ENCODE measurements at regions not wholly inside any gene's neighbourhood (a gene's known extent, or its start where the extent isn't known, plus 50 kb on each side); places are given as distances from the start of the nearest gene placed in this dataset.

DNA sequence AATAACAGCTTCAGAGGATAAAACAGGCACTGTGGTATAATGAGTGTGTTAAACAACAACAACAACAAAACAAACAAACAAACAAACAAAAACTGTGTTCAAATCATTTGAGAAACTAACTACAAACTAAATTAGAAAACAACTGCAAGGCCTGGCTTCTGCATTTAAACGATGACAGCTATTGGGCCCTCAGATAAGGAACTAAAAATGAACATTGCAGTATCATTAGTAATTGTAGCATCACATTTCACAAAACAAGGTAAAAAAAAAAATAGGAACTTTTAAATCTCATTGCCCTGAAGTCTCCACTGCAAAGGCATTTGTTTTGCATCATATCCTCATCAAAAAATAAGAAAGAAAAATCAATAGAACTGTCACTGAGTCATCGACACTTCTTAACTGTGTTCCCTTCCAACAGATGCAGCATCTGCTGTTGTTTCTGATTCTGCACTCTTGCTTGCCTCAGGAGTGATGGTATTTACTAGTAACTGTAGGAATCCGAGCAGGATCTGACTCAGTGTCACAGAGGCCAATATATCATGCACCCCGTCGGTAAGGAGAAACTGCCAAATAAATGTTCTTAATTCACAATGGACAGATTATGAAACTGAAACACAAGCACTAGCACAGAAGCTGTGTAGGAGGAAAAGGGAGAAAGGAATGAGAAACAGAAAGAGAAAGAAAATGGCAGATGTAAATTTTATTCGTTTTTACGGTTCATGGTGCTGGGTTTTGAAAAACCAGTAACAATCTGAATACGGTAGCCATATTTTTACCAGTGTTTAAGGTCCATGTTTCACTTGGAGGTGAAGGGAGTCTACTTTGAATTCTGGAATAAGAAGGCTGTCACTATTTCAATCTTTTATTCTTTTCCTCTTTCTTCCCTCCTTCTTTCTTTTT lies 365.7 kb upstream of the EPHA7 start:
- TF ChIP-seq, protein P1, sequence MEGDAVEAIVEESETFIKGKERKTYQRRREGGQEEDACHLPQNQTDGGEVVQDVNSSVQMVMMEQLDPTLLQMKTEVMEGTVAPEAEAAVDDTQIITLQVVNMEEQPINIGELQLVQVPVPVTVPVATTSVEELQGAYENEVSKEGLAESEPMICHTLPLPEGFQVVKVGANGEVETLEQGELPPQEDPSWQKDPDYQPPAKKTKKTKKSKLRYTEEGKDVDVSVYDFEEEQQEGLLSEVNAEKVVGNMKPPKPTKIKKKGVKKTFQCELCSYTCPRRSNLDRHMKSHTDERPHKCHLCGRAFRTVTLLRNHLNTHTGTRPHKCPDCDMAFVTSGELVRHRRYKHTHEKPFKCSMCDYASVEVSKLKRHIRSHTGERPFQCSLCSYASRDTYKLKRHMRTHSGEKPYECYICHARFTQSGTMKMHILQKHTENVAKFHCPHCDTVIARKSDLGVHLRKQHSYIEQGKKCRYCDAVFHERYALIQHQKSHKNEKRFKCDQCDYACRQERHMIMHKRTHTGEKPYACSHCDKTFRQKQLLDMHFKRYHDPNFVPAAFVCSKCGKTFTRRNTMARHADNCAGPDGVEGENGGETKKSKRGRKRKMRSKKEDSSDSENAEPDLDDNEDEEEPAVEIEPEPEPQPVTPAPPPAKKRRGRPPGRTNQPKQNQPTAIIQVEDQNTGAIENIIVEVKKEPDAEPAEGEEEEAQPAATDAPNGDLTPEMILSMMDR (IDR thresholded peaks at IDR 0.05), result no peak
- ATAC-seq (ENCODE audit: low FRiP score) (peak; percentile 44), DNase-seq (ENCODE audit: low spot score) (no peak)

DNA sequence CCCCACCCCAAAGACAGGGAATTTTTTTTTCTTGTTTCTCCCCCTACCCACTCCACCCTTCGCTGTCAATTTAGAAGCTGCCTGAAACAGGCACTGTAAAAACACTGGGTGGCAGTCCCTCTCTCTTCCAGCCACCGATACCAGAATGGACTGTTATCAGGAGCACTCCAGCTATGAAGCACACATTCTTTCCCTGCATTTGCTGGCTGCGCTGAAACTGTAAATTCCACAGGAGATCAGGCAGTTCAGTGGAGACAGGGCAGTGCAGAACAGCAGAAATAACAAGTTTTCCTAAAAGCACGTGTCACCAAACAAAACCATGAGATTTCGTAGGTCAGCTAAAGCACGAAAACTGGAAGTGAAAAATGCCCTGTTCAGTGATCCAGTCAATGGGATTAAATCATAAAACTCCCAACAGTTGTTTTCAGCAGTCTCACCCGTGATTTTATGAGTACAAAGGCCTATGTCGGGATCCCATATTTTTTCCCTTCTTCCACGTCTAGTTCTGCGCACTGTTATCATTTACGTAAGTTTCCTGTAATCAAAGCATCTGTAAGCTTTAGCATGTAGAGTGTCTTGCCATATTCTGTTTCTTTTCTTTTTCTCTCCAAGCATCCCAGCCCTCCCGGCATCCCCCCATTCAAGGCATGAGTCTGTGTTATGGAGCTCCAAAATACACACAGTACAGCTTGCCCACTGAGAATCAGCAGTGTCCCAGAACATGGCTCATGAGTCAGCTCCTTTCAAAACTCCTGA lies 359.9 kb upstream of the EPHA7 start:
- DNase-seq (ENCODE audit: low spot score) (no peak), ATAC-seq (ENCODE audit: low FRiP score) (no peak)
- TF ChIP-seq, protein P1 (IDR thresholded peaks at IDR 0.05), result no peak

DNA sequence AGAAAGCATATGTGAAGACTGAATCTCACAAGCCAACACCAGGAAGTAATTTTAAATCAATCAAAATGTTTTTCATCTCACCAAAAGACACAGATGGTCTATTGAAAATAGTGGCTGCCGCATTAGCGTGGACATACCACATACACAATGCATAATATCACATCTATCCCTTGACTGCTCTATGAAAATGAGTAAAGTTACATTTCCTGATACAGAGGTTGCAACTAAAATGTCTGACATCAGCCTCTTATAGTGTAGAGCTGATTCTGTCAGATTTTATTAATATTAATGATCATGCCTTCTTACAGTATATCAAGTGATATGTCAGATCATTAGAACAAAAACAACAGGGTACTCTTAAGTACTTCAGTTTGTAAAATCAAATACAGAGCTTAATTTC lies 339.8 kb upstream of the EPHA7 start:
- ATAC-seq (ENCODE audit: low FRiP score) (no peak), DNase-seq (ENCODE audit: low spot score) (no peak)
- TF ChIP-seq, protein P1 (IDR thresholded peaks at IDR 0.05), result no peak

DNA sequence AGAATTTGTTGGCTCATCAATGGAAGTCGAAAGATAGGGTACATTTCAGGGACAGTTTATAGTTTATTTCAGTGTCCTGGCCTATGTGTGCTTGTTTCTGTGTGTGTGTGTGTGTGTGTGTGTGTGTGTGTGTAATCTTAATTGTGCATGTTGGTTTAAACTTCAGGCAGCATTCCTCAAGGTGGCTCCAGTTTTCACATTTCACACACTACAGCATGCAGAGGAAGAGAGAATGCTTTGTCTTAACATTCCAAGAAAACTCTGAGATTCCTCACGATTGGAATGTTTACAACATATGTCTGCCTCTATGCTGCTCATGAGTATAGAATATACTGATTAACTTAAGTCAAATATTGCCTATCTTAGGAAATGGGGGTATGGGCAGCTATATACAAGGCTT lies 332.6 kb upstream of the EPHA7 start:
- TF ChIP-seq, protein P1 (IDR thresholded peaks at IDR 0.05), result no peak
- ATAC-seq (ENCODE audit: low FRiP score), result no peak

GRCh38 chr6:93749930-93750329 lies 330.6 kb upstream of the EPHA7 start:
- no peak for DNase-seq (ENCODE audit: low spot score)
- no peak for ATAC-seq (ENCODE audit: low FRiP score)
- TF ChIP-seq, protein P1 (IDR thresholded peaks at IDR 0.05), result no peak

More for the DNA sequence above, 332.6 kb upstream of the EPHA7 start:
- no peak for DNase-seq (ENCODE audit: low spot score)

DNA sequence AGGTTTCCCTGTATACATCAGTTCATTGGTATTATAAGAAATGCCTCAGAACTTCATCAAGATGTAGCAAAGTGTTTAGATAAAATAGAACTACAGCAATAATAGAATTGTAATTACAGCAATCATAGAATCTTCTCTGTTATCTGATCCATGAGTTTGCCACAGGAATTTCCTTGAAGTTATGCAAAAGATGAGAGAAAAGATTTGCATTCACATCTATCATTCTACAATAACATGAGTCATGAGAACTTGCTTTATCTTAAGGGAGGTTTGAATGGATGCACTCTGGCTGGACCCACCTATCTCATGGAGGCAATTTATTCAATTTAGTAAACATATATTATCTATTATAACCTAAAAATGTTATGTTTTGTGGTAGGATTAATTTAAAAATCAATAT lies 329.8 kb upstream of the EPHA7 start:
- TF ChIP-seq, protein P1 (IDR thresholded peaks at IDR 0.05), result no peak
- no peak for DNase-seq (ENCODE audit: low spot score)
- no peak for ATAC-seq (ENCODE audit: low FRiP score)
